ENCODE measurements at regions not wholly inside any gene's neighbourhood (a gene's known extent, or its start where the extent isn't known, plus 50 kb on each side); places are given as distances from the start of the nearest gene placed in this dataset.
A peak's percentile ranks its signal among the peaks of the same experiment; 100 is the strongest.
"Not testable (repeated sequence)": the region's sequence is repeated elsewhere in the genome, so short reads cannot be mapped to it uniquely, and the experiment has no call there.

DNA sequence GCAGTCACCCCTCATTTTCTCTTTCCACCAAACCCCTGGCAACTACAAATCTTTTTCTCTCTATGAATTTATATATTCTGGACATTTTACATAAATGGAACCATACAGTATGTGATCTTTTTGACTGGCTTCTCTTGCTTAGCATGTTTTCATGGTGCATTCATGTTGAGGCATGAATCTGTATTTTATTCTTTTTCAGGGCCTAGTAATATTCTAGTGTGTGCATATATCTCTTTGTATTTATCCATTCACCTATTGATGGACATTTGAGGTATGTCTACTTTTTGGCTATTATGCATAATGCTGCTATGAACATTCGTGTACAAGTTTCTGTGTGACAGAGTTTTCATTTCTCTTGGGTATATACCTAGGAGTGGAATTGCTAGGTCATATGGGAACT, 78.2 kb downstream of the HACD1 start:
- 0 to 100% (median 66%) methylated on average over 1 of the region's 1 CpG; no CpG with 5 or more reads in 4 of the 10 experiments for WGBS, 10 experiments
- no peak overlapping the region for H3K4me3 ChIP-seq
- in situ Hi-C loops (cut with MboI; ENCODE audit: low pct_unique_long_range_greater_than_20kb in 2 of 9, low sequenced_read_pairs in 9 of 9, unreplicated experiment in 9 of 9), result no loop called here
- no peak overlapping the region for H3K27ac ChIP-seq
- H3K4me1 ChIP-seq (replicated peaks in 1 of 2), result no peaks in the 10 kb centered on the region
- no peak for ATAC-seq (replicated peaks in 6 of 8)

DNA sequence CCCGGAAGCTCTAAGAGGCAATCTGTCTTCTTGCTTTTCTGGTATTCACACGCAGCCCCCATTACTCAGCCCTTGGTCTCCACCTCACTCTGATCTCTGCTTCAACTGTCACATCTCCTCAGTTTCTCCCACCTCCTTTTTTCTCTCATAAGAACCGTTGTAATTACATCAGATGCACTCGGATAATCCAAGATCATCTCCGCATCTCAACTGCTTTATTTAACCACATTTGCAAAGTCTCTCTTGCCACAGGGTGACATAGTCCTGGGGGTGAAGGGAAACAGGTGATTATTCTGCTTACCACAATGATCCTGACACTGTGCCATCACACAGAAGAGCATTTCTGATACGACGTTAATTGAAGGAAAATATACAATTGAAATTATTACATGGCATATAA, 79.9 kb downstream of the HACD1 start:
- no peak for ATAC-seq (replicated peaks in 6 of 8)
- Histone ChIP-seq H3K4me1 (replicated peaks in 1 of 2) (no peaks in the 10 kb centered on the region), H3K4me3 (no peak overlapping the region), H3K27ac (no peak overlapping the region)
- 46 to 100% (median 85%) methylated on average over 1 to 7 of the region's 7 CpGs for WGBS, 10 experiments
- in situ Hi-C loops (cut with MboI; ENCODE audit: low pct_unique_long_range_greater_than_20kb in 2 of 9, low sequenced_read_pairs in 9 of 9, unreplicated experiment in 9 of 9), result no loop called here

DNA sequence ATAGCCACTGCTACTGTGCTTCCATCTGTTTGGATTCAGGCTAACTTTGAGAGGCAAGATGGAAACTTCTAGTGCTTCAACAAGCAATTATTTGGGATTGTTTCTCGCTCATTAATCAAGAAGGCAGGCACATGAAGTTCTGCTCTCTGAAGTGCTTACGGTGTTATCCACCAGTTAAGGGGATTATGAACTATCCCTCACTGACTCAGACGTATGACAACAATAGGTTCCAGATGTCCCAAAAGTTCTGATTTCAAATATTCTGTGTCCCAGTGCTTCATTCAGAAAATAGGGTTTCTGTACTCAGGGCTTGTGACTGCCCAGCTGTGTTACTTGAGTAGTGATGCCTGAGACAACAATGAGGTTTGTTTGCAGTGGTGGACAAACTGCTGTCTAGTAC, 81.0 kb downstream of the HACD1 start:
- WGBS, 10 experiments, result 7 to 92% (median 76%) methylated on average over 1 to 3 of the region's 3 CpGs; no CpG with 5 or more reads in 3 of the 10 experiments
- H3K4me1 ChIP-seq (replicated peaks in 1 of 2), result no peaks in the 10 kb centered on the region
- no peak for ATAC-seq (replicated peaks in 6 of 8)
- no peak overlapping the region for H3K4me3 ChIP-seq
- in situ Hi-C loops (cut with MboI; ENCODE audit: low pct_unique_long_range_greater_than_20kb in 2 of 9, low sequenced_read_pairs in 9 of 9, unreplicated experiment in 9 of 9), result no loop called here
- no peak overlapping the region for H3K27ac ChIP-seq

DNA sequence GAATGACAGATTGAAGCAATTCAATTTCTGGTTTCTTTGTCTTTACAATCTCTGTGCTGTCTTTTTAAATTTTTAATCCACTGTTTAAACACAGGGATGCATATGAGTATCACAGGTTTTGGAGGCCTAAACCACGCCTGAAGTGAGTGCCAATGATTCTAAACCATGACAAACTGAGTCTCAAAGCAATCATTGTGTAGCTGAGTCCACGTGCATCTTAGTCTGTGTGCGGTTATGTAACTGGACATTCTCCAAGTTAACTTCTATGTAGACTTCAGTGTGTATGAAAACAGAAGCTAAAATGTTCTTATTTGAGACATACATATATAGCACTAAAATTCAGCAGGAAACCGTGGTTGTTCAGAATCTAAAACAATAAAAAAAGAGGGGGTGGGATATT, 79.3 kb upstream of the ST8SIA6 start:
- Histone ChIP-seq H3K4me3 (no peak overlapping the region), H3K27ac (no peak overlapping the region), H3K4me1 (replicated peaks in 1 of 2) (no peaks in the 10 kb centered on the region)
- in situ Hi-C loops (cut with MboI; ENCODE audit: low pct_unique_long_range_greater_than_20kb in 2 of 9, low sequenced_read_pairs in 9 of 9, unreplicated experiment in 9 of 9), result no loop called here
- no peak for ATAC-seq (replicated peaks in 6 of 8)
- WGBS, 10 experiments, result 29 to 100% (median 75%) methylated on average over 1 to 4 of the region's 4 CpGs

DNA sequence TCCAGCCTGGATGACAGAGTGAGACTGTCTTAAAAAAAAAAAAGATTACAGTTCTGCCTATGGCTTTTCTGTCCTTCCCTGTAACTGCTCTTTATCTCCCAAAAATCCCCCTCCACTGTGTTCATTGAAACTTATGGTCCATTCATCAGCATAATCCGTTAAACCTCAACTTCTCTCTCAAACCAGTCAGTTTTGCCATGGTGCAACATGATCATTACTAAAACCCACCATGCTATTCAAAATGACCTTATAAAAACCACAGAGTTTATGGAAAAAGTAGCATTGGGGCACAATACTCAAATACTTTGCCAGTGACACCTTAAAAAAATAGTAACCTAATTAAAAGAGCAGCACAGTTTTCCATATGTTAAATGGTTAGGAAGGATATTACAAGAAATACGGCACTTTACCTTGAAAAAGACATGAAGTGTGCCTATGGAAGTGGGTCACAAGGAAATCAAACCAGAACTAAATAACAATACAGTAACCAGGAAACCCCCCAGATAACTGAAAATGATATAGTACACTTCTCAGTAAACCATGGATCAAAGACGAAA, 74.0 kb upstream of the ST8SIA6 start:
- ATAC-seq (replicated peaks in 6 of 8), result no peak
- in situ Hi-C loops (cut with MboI; ENCODE audit: low pct_unique_long_range_greater_than_20kb in 2 of 9, low sequenced_read_pairs in 9 of 9, unreplicated experiment in 9 of 9), result no loop called here
- Histone ChIP-seq H3K4me1 (replicated peaks in 1 of 2) (no peaks in the 10 kb centered on the region), H3K27ac (no peak overlapping the region), H3K4me3 (no peak overlapping the region)
- 36 to 100% (median 81%) methylated on average over 1 to 3 of the region's 3 CpGs for WGBS, 10 experiments

- H3K4me3 ChIP-seq, result no peak overlapping the region
- no peak overlapping the region for H3K27ac ChIP-seq
- ATAC-seq (replicated peaks in 6 of 8), result peak in 1 of 8 experiments; percentile 46
- in situ Hi-C loops (cut with MboI; ENCODE audit: low pct_unique_long_range_greater_than_20kb in 2 of 9, low sequenced_read_pairs in 9 of 9, unreplicated experiment in 9 of 9), result no loop called here
- H3K4me1 ChIP-seq (replicated peaks in 1 of 2), result no peaks in the 10 kb centered on the region
- 0 to 100% (median 62%) methylated on average over 1 to 5 of the region's 6 CpGs; no CpG with 5 or more reads in 2 of the 10 experiments for WGBS, 10 experiments
Measured at GRCh38 chr10:17527514-17528146, 73.2 kb upstream of the ST8SIA6 start.

DNA sequence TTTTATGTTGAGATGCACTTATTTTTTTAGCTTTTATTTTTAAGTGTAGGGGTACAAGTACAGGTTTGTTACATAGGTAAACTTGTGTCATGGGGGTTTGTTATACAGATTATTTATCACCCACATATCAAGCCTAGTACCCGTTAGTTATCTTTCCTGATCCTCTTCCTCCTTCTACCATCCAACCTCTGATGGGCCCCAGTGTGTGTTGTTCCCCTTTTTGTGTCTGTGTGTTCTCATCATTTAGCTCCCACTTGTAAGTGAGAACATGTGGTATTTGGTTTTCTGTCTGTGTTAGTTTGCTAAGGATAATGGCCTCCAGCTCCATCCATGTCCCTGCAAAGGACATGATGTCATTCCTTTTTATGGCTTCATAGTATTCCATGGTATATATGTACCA, 72.2 kb upstream of the ST8SIA6 start:
- ATAC-seq (replicated peaks in 6 of 8); H3K27ac ChIP-seq; in situ Hi-C loops (cut with MboI; ENCODE audit: low pct_unique_long_range_greater_than_20kb in 2 of 9, low sequenced_read_pairs in 9 of 9, unreplicated experiment in 9 of 9); H3K4me3 ChIP-seq; H3K4me1 ChIP-seq (replicated peaks in 1 of 2): not testable (repeated sequence)
- 63 to 100% (median 71%) methylated on average over 1 of the region's 1 CpG; no CpG with 5 or more reads in 3 of the 10 experiments for WGBS, 10 experiments

DNA sequence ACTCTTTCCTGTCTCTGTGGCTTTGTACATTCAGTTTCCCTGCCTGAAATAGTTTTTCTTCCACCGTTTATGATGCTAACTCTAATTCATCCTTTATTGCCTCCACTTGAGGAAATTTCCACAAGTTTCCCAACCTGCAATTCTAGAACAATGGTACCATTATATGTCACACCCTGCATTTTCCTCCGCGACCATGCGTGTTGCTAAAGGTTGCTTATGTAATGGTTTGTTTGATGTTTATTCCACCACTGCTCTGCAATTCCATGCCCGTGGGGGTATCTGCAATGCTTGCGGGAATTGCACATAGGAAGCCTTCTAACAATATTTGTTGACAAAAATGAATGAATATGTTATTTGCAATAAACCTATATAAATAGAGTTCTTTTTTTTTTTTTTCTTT, 69.5 kb upstream of the ST8SIA6 start:
- no peaks in the 10 kb centered on the region for H3K4me1 ChIP-seq (replicated peaks in 1 of 2)
- no peak overlapping the region for H3K27ac ChIP-seq
- in situ Hi-C loops (cut with MboI; ENCODE audit: low pct_unique_long_range_greater_than_20kb in 2 of 9, low sequenced_read_pairs in 9 of 9, unreplicated experiment in 9 of 9), result no loop called here
- ATAC-seq (replicated peaks in 6 of 8), result peak in 1 of 8 experiments; percentile 83
- WGBS, 10 experiments, result 0 to 100% (median 80%) methylated on average over 1 to 6 of the region's 6 CpGs; no CpG with 5 or more reads in 1 of the 10 experiments
- H3K4me3 ChIP-seq, result no peak overlapping the region

DNA sequence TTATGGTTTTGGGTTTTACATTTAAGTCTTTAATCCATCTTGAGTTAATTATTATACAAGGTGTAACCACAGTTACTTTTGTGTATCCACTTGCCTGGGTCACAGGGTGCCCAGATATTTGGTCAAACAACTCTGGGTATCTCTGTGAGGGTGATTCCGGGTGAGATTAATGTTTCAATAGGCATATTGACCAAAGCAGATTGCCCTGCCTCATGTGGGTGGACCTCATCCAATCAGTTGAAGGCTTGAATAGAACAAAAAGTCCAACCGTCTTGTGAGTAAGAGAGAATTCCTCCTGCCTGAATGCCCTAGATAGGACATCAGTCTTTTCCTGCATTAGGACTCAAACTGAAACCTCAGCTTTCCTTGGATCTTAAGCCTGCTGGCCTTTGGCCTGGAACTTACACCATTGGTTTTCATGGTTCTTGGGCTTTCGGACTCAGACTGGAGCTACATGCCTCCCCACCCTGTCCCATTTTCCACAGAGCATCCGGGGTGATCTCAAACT, 68.9 kb upstream of the ST8SIA6 start:
- Histone ChIP-seq H3K4me3 (no peak overlapping the region), H3K27ac (no peak overlapping the region), H3K4me1 (replicated peaks in 1 of 2) (no peaks in the 10 kb centered on the region)
- WGBS, 10 experiments, result 36 to 100% (median 50%) methylated on average over 1 to 3 of the region's 4 CpGs; no CpG with 5 or more reads in 3 of the 10 experiments
- no peak for ATAC-seq (replicated peaks in 6 of 8)
- in situ Hi-C loops (cut with MboI; ENCODE audit: low pct_unique_long_range_greater_than_20kb in 2 of 9, low sequenced_read_pairs in 9 of 9, unreplicated experiment in 9 of 9), result no loop called here

DNA sequence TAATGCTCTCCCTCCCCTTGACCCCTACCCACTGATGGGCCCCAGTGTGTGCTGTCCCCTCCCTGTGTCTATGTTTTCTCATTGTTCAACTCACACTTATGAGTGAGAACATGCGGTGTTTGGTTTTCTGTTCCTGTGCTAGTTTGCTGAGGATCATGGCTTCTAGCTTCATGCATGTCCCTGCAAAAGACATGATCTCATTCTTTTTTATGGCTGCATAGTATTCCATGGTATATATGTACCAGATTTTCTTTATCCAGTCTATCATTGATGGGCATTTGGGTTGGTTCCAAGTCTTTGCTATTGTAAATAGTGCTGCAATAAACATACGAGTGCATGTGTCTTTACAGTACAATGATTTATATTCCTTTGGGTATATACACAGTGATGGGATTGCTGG, 67.9 kb upstream of the ST8SIA6 start:
- ATAC-seq (replicated peaks in 6 of 8); H3K4me1 ChIP-seq (replicated peaks in 1 of 2); H3K4me3 ChIP-seq; in situ Hi-C loops (cut with MboI; ENCODE audit: low pct_unique_long_range_greater_than_20kb in 2 of 9, low sequenced_read_pairs in 9 of 9, unreplicated experiment in 9 of 9); H3K27ac ChIP-seq: not testable (repeated sequence)
- 80 to 100% (median 100%) methylated on average over 1 to 2 of the region's 2 CpGs; no CpG with 5 or more reads in 1 of the 10 experiments for WGBS, 10 experiments

DNA sequence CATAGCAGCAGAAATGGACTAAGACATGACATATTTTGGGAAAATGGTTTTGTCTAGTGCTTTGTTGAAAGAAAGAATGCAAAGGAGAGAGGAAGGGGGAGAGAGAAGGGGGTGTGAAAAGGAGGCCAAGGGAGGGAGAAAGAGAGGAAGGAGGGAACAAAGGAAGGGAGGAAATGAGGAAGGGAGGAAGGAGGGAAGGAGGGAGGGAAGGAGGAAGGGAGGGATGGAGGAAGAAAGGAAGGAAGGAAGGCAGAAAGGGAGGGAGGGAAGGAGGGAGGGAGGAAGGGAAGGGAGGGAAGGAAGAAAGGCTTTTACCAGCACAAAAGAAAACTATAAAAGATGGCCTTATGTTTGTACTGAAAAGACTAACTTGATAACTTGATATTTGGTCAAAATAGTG, 65.1 kb upstream of the ST8SIA6 start:
- Histone ChIP-seq H3K4me3 (no peak overlapping the region), H3K4me1 (replicated peaks in 1 of 2) (no peaks in the 10 kb centered on the region), H3K27ac (no peak overlapping the region)
- ATAC-seq (replicated peaks in 6 of 8), result no peak
- in situ Hi-C loops (cut with MboI; ENCODE audit: low pct_unique_long_range_greater_than_20kb in 2 of 9, low sequenced_read_pairs in 9 of 9, unreplicated experiment in 9 of 9), result no loop called here

DNA sequence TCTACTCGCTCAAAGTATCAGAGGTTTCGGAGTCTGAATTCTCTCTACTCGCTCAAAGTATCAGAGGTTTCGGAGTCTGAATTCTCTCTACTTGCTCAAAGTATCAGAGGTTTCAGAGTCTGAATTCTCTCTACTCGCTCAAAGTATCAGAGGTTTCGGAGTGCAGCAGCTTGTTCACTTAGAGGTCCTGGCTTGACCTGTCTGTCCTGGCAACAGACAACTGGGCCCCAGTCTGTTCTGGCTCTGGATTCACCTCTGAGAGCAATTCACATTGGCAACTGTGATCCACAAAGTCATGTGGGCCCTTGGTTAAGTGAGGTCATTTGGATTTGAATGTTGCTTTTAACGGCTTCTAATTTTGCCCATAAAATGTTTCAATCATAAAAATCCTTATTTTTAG, 63.9 kb upstream of the ST8SIA6 start:
- ATAC-seq (replicated peaks in 6 of 8), result no peak
- Histone ChIP-seq H3K27ac (no peak overlapping the region), H3K4me3 (no peak overlapping the region), H3K4me1 (replicated peaks in 1 of 2) (no peaks in the 10 kb centered on the region)
- in situ Hi-C loops (cut with MboI; ENCODE audit: low pct_unique_long_range_greater_than_20kb in 2 of 9, low sequenced_read_pairs in 9 of 9, unreplicated experiment in 9 of 9), result no loop called here
- WGBS, 10 experiments, result 11 to 100% (median 69%) methylated on average over 1 to 3 of the region's 7 CpGs; no CpG with 5 or more reads in 4 of the 10 experiments

GRCh38 chr10:17516376-17516775, 62.0 kb upstream of the ST8SIA6 start:
- Histone ChIP-seq H3K4me3 (no peak overlapping the region), H3K27ac (no peak overlapping the region), H3K4me1 (replicated peaks in 1 of 2) (no peaks in the 10 kb centered on the region)
- in situ Hi-C loops (cut with MboI; ENCODE audit: low pct_unique_long_range_greater_than_20kb in 2 of 9, low sequenced_read_pairs in 9 of 9, unreplicated experiment in 9 of 9), result no loop called here
- no peak for ATAC-seq (replicated peaks in 6 of 8)
- WGBS, 10 experiments, result 73 to 100% (median 90%) methylated on average over 2 to 6 of the region's 6 CpGs; no CpG with 5 or more reads in 1 of the 10 experiments

Data from motor neuron (in vitro differentiated cells).